KBM-7 (cell line): ENCODE measurements at regions not wholly inside any gene's neighbourhood (a gene's known extent, or its start where the extent isn't known, plus 50 kb on each side); places are given as distances from the start of the nearest gene placed in this dataset.
"Not testable (repeated sequence)": the region's sequence is repeated elsewhere in the genome, so short reads cannot be mapped to it uniquely, and the experiment has no call there.

Experiments
- DNase-seq: peaks from one replicate; pipeline ENCODE4 v3.0.0-alpha.2; 2015
- in situ Hi-C: fragments of 300-500 bp; cut with MboI; formaldehyde crosslinking; loops from 2 replicates; pipeline ENCODE4 v1.14.3; 2020; ENCODE audit warnings: low sequenced_read_pairs, low pct_unique_long_range_greater_than_20kb, mixed read lengths

DNA sequence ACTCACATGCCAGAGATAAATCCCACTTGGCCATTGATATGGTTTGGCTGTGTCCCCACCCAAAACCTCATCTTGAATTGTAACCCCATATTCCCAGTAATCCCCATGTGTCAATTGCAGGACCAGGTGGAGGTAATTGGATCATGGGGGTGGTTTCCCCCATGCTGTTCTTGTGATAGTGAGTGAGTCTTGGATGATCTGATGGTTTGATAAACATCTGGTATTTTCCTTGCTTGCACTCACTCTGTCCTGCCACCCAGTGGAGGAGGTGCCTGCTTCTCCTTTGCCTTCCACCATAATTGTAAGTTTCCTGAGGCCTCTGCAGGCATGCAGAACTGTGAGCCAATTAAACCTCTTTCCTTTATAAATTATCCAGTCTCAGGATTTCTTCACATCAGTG is 50.4 kb upstream of the B3GAT2 start:
- DNase-seq: not testable (repeated sequence)
- in situ Hi-C loops: loop anchor here (25.0 kb wide), 2 partner anchors 295 to 645 kb away; no protein-coding TSS in a partner anchor

DNA sequence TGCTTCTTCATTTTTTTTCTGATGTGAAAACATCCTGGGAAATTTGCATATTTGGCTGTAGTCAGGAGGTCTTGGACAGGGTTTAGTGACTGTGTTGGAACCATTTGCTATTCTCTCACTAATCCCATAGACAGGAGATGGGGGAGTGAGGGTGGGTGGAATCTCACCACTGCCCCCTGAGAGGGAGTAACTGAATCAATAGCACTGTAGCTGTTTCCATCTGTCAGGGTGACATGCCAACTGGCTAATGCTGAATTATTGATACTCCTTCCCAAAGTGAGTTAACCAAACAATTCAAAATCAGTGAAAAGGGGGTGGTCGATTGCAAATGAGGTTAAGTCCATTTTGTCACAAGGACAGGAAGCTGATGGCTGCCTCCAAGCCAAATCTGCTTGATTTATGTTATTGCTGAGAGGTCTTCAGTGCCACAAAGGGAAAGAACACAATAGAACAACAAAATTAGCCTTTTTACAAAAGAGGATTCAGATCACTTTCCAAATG is 55.1 kb upstream of the B3GAT2 start:
- in situ Hi-C loops: loop anchor here (25.0 kb wide), 2 partner anchors 300 to 650 kb away; no protein-coding TSS in a partner anchor
- no peak for DNase-seq

GRCh38 chr6:71012866-71013469 is 56.1 kb upstream of the B3GAT2 start:
- in situ Hi-C loops: loop anchor here (25.0 kb wide), 2 partner anchors 301 to 651 kb away; no protein-coding TSS in a partner anchor
- peak; percentile 37 for DNase-seq

DNA sequence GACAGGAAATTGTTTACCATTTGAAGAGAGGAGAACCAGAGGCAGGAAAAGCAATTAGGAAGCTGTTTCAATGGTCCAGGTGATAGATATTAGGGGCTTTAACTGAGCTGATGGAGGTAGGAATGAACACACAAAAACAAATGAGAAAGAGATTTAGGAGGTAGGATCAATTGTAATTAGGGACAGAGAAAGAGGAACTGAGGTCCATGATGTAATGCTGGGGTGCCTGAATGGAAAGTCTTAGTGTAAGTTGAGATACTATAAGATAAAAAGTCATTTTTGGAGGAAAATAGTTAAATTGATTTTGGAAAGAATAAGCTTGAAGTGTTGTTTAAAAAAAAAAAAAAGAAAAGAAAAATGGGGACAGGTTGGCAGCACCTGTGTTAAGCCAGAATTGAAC is 58.5 kb upstream of the B3GAT2 start:
- in situ Hi-C loops: loop anchor here (25.0 kb wide), 2 partner anchors 303 to 653 kb away; no protein-coding TSS in a partner anchor
- no peak for DNase-seq

DNA sequence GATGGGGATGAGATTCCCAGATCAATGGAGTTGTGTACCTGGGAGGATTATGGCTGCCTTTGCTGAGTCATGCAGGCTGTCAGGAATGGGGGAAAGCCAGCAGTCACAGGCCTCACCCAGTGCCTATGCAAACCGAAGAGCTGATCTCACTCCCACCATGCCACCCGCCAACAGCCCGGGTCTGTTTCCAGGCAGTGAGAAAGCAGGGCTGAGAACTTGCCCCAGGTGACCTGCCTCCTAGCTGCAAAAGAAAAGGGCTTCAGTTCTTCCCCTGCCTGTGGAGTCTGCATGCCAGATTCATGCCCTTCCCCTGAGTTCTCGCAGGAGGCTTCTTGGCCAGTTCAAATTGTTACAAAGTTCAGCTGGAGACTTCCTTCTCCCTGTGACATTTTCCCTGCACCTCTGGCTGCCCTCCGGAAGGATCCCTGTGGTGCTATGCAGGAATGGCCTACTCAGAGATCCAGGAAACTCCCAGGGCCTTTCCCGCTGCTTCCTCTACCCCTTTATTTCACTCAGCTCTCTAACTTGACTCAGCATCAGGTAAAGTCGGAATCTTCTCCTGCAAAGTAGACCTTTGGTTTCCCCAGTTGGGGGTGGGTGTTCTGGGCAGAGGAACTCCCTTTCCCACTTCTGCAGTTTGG is 71.5 kb upstream of the B3GAT2 start:
- DNase-seq: no peak
- in situ Hi-C loops: no loop called here

- in situ Hi-C loops: no loop called here
- DNase-seq: no peak
Measured at GRCh38 chr6:71028877-71029252, 72.0 kb upstream of the B3GAT2 start.

DNA sequence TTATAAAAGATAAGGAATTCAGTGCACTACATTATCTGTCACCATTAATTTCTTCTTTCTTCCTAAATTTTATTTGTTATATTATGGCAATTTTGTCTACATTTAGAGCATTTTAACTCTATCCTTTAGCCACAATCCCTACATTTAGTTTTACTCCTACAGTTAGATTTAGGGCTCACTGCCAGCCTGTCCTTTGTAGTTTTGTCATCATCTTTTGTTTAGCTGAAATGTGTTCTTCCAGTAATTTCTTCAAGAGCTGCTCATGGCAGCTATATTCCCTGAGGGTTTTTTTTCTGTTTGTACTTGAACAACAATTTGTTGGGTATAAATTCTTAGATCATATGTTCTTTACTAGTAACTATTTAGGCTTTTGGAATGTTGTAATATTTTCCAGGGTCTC is 72.7 kb upstream of the B3GAT2 start:
- DNase-seq: no peak
- in situ Hi-C loops: no loop called here

- no peak for DNase-seq
Measured at GRCh38 chr6:71031912-71032311, 75.1 kb upstream of the B3GAT2 start.

DNA sequence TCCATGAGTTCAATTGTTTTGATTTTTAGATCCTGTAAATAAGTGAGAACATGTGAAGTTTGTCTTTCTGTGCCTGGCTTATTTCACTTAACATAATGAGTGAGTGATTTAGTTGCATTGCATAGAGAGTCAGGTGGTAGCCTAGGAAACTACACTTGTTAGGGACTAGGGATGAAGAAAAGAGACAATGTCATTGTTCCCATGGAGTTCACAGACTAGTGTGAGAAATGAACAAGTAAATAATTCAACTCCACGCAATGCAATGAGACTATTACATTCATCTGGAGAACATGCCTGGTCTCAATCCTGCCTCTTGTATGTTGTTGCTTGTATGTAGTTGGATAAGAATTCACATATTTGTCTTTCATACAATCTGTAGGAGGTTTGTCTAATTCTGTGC is 76.3 kb upstream of the B3GAT2 start:
- no peak for DNase-seq
- in situ Hi-C loops: no loop called here

More at GRCh38 chr6:71031912-71032311, 75.1 kb upstream of the B3GAT2 start:
- in situ Hi-C loops: no loop called here

DNA sequence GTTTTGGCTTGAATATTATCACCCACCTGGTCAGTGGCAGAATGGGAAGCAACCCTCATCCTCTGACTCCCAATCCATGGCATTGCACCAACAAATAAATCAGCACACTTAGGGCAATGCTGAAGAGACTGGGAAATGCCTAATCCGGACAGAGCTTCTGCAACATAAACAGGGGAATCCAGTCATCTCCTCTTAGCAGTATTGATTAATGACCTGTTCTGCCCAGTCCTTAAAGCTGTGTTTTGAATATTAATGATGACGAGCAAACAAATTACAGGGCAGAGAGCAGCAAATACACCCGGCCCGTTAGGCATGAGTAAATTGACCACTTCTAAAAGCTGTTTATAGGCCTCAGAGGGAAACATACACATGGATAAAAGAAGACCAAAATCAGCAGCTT is 77.0 kb upstream of the B3GAT2 start:
- in situ Hi-C loops: no loop called here
- DNase-seq: no peak

DNA sequence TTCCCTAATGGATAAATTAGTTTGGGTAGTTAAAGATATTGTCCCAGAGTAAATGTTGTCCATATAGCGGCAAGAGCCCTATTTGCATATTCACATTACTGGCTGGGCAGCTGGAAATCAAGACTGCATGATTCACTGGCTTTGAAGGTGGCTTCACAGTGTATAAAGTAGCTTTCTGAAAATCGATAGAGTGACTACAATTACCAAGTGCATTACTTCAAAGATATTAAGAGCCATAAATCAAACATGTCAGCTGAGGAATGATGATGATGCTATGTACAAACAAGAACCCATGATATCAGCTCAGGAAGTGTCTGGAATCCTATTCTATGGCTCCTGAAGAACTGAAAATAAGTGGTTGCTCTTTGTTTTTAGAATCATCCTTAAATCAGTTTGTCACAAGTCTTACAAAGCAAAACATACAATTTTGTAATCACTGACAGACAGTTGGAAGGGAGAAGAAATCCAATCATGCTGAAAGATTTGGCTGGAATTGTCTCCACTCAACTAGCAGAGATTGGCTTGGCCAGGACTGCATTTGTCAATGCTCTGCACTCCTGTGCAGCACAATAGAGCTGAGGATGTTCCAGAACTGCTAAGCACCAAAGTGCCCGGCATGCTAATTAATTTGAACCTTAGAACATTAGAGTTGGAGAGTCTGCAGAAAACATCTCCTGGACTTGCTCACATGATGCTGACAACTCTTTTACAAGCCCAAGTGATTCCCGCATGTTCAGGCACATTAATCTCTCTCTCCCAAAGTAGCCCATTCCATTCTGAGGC is 77.9 kb upstream of the B3GAT2 start:
- in situ Hi-C loops: no loop called here
- DNase-seq: no peak

DNA sequence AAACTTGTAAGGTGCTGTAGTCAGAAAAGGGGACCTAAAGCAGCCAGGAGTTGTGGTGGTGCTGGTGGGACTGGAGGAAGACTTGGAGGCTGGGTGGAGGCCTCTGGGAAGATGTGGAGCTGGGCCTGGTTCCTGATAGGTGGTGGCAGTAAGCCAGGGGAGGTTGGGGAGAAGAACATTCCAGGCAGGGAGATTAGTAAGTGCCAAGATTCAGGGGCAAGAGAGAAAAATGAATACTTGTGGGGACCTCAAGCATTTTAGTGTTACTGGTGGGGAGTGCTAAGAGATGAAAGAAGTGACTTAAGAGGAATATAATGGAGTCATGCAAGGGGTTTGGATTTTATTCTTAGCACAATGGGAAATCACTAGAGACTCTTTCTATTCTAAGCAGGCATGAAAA is 79.0 kb upstream of the B3GAT2 start:
- DNase-seq: no peak
- in situ Hi-C loops: no loop called here

DNA sequence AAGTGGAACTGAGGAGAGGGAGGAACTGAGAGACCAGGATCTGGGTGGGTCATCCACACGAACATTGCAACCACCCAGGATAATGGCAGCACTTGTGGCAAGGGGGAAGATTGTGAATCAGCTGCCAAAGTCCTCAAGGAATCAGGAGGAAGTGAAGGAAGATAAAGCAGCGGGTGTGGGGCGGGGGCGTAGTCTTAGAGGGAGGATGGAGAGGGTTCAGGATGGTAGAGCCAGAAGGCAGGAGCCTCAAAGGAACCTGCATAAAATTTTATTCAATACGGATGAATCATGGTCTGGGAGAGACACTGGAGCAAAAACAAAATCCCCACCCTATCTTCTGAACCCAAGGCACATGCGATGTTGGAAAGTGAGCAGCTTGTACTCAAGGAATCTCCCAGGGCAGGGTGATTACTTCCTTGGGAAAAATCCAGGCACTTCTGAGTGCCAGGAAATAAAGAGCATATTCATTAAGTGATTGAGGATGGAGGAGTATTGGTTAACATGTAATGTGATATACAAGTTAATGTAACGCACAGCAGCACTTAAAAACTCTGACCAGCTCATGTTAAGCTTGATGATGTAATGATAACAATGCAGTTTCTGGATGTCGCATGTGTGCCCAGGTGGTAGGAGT is 82.0 kb upstream of the B3GAT2 start:
- in situ Hi-C loops: no loop called here
- DNase-seq: no peak

DNA sequence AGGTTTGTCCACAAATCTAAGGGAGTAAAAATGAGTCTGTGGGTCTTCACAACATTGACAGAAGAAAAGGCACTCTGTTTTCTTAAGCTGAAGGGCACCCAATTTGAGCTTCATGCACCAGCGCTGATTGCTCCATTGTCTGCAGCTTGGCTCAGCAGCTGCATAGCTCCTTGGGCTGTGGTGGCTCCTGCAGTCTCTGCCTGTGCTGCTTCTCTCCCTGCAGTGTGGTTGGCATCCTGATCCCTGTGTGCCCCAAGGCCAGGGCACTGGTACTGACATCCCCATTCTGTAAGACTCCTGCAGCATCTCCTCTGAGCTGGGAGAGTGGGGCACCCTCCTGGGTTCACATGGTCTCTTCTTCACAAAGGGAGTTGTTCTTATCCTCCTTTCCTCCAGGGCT is 83.2 kb upstream of the B3GAT2 start:
- no peak for DNase-seq
- in situ Hi-C loops: no loop called here

- no peak for DNase-seq
- in situ Hi-C loops: no loop called here
Measured at GRCh38 chr6:71040841-71041240, 84.0 kb upstream of the B3GAT2 start.

- in situ Hi-C loops: no loop called here
- DNase-seq: peak; percentile 46
Measured at GRCh38 chr6:71043902-71044301, 87.0 kb upstream of the B3GAT2 start.

DNA sequence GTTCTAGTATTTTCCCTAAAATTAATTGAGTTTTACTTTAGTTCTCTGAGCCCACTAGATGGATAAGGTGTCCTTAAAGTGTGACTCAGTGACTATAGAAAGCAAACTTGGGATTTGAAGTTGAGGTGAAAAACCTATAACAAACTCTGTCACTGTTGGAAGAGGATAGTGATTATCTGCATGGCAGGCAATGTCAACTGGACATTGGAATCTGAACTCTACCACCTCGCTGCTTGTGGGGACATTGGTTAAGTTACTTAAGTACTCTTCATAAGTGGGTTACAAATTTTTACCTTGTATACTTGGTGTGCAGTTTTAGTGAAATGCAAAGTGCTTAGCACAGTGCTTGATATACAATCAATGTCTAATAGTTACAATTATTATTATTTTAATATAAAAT is 87.9 kb upstream of the B3GAT2 start:
- in situ Hi-C loops: no loop called here
- DNase-seq: no peak

DNA sequence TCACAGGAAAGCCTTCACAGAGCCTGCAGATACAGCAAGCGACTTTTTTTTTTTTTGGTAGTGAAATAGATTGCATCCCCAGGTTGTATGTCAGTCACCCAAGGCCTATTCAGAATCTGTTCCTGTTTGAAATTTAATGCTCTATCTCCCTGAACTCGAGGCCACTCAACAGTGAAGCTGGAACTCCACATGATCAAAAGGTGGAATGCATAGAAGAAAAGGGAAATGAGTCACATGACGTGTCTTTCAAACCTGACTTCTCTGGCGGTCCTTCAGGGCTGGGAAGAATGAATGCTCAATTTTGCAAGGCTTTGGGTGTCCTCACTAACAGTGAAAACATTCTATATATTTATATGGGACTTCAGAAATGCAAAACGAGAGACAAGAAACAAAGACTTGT is 88.4 kb upstream of the B3GAT2 start:
- in situ Hi-C loops: no loop called here

GRCh38 chr6:71047417-71047816 is 90.6 kb upstream of the B3GAT2 start:
- in situ Hi-C loops: no loop called here
- DNase-seq: no peak

More for the DNA sequence above, 88.4 kb upstream of the B3GAT2 start:
- DNase-seq: no peak
